ENCODE measurements at regions not wholly inside any gene's neighbourhood (a gene's known extent, or its start where the extent isn't known, plus 50 kb on each side); places are given as distances from the start of the nearest gene placed in this dataset.

DNA sequence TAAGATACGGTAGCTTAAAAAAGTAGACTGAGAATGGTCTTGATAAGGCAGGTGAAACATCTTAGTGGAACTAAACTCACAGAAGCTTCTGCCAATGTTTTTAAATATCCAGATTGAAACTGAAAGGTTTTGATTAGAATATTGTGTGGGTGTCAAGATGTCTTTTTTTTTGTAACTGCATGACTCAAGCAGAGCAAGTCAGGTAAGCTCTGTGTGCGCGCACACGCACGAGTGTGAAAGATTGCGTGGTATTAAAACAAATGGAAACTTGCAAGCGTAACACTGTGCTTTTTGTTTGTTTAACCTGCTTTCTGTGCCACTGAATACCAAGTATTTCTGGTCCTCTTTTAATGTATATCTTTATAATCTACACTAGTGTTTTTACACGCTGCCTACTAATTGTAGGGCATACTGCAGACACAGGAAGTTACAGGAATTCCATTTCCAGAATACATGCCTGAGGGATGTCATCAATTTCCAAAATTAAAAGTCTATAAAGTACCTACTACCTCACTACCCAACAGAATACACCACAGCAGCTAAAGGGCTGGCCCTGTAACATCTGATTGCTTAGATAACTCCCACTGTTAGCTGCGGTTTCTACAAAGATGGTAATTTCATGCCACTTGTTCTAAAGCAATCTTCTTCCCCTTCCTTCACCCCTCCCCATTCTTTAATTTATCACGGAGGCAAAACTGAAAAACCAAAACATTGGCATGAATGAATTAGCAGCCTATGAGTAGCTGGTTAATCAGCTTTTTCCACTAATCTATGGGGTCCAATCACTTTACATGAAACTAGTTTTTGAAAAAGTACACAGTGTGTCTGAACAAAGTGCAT, 472.8 kb downstream of the SHQ1 start:
- no peak for TF ChIP-seq BCL3 (IDR thresholded peaks at IDR 0.05)
- TF ChIP-seq CTCF (IDR thresholded peaks at IDR 0.05): no peak
- TF ChIP-seq MAFK (IDR thresholded peaks at IDR 0.05; ENCODE audit: partially characterized antibody): no peak
- no peak for TF ChIP-seq POLR2A (IDR thresholded peaks at IDR 0.05; ENCODE audit: low read length)
- TF ChIP-seq JUN (IDR thresholded peaks at IDR 0.05): no peak
- no peak for TF ChIP-seq HOXA7 (CRISPR knock-in tag; IDR thresholded peaks at IDR 0.05)
- no peak for TF ChIP-seq USF2 (IDR thresholded peaks at IDR 0.05)
- TF ChIP-seq, protein P1, sequence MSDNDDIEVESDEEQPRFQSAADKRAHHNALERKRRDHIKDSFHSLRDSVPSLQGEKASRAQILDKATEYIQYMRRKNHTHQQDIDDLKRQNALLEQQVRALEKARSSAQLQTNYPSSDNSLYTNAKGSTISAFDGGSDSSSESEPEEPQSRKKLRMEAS (IDR thresholded peaks at IDR 0.05): no peak
- no peak for TF ChIP-seq JUNB (IDR thresholded peaks at IDR 0.05)
